Uterus (tissue), 2 donors: ENCODE measurements at regions not wholly inside any gene's neighbourhood (a gene's known extent, or its start where the extent isn't known, plus 50 kb on each side); places are given as distances from the start of the nearest gene placed in this dataset.

Experiments used
- CTCF ChIP-seq, 4 experiments: fragments of 200-600 bp in 2 of 4; fragments of 450-650 bp in 2 of 4; sonication (generic) in 2 of 4; IDR thresholded peaks; one replicate each; pipeline ENCODE4 v1.5.1; 2016 to 2019; ENCODE audit warnings: antibody characterized with exemption in 4 of 4, mild to moderate bottlenecking in 2 of 4, moderate library complexity in 1 of 4
- POLR2A ChIP-seq, 2 donors: fragments of 450-650 bp; IDR thresholded peaks; one replicate each; pipeline ENCODE4 v1.6.1; 2016; ENCODE audit warnings: antibody characterized with exemption in 2 of 2, mild to moderate bottlenecking in 1 of 2, moderate library complexity in 1 of 2

GRCh38 chr9:31253800-31254762, 1130.4 kb upstream of the ACO1 start:
- TF ChIP-seq CTCF (IDR thresholded peaks at IDR 0.05): no peak
- TF ChIP-seq POLR2A (IDR thresholded peaks at IDR 0.05): no peak
